ENCODE measurements at regions not wholly inside any gene's neighbourhood (a gene's known extent, or its start where the extent isn't known, plus 50 kb on each side); places are given as distances from the start of the nearest gene placed in this dataset.

DNA sequence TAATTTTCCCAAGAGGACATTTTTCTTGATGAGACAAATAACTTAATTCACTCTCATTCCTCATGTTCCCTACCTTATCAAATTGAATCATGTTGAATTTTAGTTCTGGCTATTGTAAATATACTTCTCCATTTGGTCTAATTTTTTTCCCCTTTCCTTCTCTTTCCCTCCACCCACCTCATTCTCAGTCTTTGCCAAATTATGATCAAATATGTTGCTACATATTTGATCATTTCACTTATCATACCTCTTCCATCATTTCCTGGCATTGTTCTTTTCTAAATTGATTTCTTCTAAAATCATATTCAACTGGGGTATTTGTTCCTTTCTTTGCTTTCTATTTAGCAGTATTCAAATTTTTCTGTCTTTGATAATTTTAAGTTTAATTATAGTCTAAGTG is 52.3 kb downstream of the HDGFL1 start:
- no peaks in the 10 kb centered on the region for H3F3A ChIP-seq (ENCODE audit: insufficient read depth, low read depth)
- H3K4me3 ChIP-seq: no peak overlapping the region
- H3K9me2 ChIP-seq (ENCODE audit: insufficient read depth): no peaks in the 10 kb centered on the region
- H3K79me2 ChIP-seq (ENCODE audit: low read depth): no peaks in the 10 kb centered on the region
- POLR2A ChIA-PET (ENCODE audit: unreplicated experiment): no interaction called here
- H3K36me3 ChIP-seq (ENCODE audit: low read depth): no peaks in the 10 kb centered on the region
- DNase-seq: no peak
- CTCF ChIA-PET: no interaction called here
- no peak for TF ChIP-seq EZH2 (IDR thresholded peaks at IDR 0.05; ENCODE audit: low read depth)
- TF ChIP-seq, protein P1, sequence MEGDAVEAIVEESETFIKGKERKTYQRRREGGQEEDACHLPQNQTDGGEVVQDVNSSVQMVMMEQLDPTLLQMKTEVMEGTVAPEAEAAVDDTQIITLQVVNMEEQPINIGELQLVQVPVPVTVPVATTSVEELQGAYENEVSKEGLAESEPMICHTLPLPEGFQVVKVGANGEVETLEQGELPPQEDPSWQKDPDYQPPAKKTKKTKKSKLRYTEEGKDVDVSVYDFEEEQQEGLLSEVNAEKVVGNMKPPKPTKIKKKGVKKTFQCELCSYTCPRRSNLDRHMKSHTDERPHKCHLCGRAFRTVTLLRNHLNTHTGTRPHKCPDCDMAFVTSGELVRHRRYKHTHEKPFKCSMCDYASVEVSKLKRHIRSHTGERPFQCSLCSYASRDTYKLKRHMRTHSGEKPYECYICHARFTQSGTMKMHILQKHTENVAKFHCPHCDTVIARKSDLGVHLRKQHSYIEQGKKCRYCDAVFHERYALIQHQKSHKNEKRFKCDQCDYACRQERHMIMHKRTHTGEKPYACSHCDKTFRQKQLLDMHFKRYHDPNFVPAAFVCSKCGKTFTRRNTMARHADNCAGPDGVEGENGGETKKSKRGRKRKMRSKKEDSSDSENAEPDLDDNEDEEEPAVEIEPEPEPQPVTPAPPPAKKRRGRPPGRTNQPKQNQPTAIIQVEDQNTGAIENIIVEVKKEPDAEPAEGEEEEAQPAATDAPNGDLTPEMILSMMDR (conservative IDR thresholded peaks at IDR 0.05): no peak
- H3K4me2 ChIP-seq: no peak overlapping the region
- BruUV-seq (replicated peaks): no TSS peak
- H3K4me1 ChIP-seq (replicated peaks; ENCODE audit: insufficient read depth): no peaks in the 10 kb centered on the region
- no peaks in the 10 kb centered on the region for H4K20me1 ChIP-seq (ENCODE audit: insufficient read depth)
- H3K27me3 ChIP-seq (ENCODE audit: insufficient read depth, low read depth): no peaks in the 10 kb centered on the region
- H2AFZ ChIP-seq: no peak overlapping the region
- intact Hi-C loops (cut with micrococcal nuclease; ENCODE audit: unreplicated experiment): no loop called here
- H3K27ac ChIP-seq: no peak overlapping the region
- H3K9me3 ChIP-seq (ENCODE audit: insufficient read depth, low read depth): no peaks in the 10 kb centered on the region

DNA sequence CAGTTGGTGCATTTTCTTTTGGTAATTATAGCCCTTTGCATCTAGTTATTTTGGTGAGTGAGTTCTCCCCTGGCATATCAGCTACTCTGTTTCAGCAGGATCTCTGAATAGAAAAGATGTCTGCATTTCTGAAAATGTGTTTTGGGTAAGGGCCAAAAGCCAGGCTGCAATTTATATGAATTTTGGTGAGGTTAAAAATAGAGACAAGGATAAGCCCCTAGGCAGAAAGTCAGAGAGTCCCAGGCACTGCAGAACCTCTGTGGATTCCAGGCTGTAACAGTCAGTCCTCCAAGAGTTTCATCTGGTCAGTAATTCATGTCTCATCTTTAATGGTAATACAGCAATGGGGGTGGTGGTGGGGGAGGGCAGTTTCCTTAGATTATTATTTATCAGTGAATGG is 53.0 kb downstream of the HDGFL1 start:
- DNase-seq: no peak
- Histone ChIP-seq H3K9me3 (ENCODE audit: insufficient read depth, low read depth) (no peaks in the 10 kb centered on the region), H3K4me2 (no peak overlapping the region), H3K4me3 (no peak overlapping the region), H3K4me1 (replicated peaks; ENCODE audit: insufficient read depth) (no peaks in the 10 kb centered on the region), H3K36me3 (ENCODE audit: low read depth) (no peaks in the 10 kb centered on the region), H3F3A (ENCODE audit: insufficient read depth, low read depth) (no peaks in the 10 kb centered on the region), H2AFZ (no peak overlapping the region), H4K20me1 (ENCODE audit: insufficient read depth) (no peaks in the 10 kb centered on the region), H3K27me3 (ENCODE audit: insufficient read depth, low read depth) (no peaks in the 10 kb centered on the region), H3K27ac (no peak overlapping the region), H3K9me2 (ENCODE audit: insufficient read depth) (no peaks in the 10 kb centered on the region), H3K79me2 (ENCODE audit: low read depth) (no peaks in the 10 kb centered on the region)
- ChIA-PET CTCF (no interaction called here), POLR2A (ENCODE audit: unreplicated experiment) (no interaction called here)
- no peak for TF ChIP-seq EZH2 (IDR thresholded peaks at IDR 0.05; ENCODE audit: low read depth)
- TF ChIP-seq, protein P1 (conservative IDR thresholded peaks at IDR 0.05): no peak
- BruUV-seq (replicated peaks): no TSS peak
- intact Hi-C loops (cut with micrococcal nuclease; ENCODE audit: unreplicated experiment): no loop called here

DNA sequence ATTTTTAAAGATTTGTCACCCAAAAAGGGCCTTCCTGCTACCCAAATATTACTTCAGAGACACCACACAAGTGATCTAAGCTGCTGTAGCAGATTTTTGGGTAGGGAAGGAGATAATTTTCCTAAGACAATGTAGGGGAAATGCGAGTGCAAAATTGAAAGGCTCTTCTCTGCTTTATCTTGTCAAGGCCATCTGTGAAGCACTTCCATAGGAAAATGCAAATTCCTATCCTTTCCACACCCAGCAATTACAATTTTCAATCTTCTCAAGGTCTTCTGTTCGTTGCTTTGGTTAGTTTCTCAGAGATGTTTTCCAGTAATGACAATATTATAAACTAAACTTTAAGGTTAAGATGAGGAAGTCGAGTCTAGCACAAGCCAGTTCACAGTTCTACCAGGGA is 53.4 kb downstream of the HDGFL1 start:
- Histone ChIP-seq H4K20me1 (ENCODE audit: insufficient read depth) (no peaks in the 10 kb centered on the region), H3K9me3 (ENCODE audit: insufficient read depth, low read depth) (no peaks in the 10 kb centered on the region), H3K4me1 (replicated peaks; ENCODE audit: insufficient read depth) (no peaks in the 10 kb centered on the region), H2AFZ (no peak overlapping the region), H3F3A (ENCODE audit: insufficient read depth, low read depth) (no peaks in the 10 kb centered on the region), H3K27ac (no peak overlapping the region), H3K4me3 (no peak overlapping the region), H3K4me2 (no peak overlapping the region), H3K27me3 (ENCODE audit: insufficient read depth, low read depth) (no peaks in the 10 kb centered on the region), H3K36me3 (ENCODE audit: low read depth) (no peaks in the 10 kb centered on the region), H3K9me2 (ENCODE audit: insufficient read depth) (no peaks in the 10 kb centered on the region), H3K79me2 (ENCODE audit: low read depth) (no peaks in the 10 kb centered on the region)
- CTCF ChIA-PET: no interaction called here
- POLR2A ChIA-PET (ENCODE audit: unreplicated experiment): no interaction called here
- DNase-seq: no peak
- TF ChIP-seq, protein P1 (conservative IDR thresholded peaks at IDR 0.05): no peak
- TF ChIP-seq EZH2 (IDR thresholded peaks at IDR 0.05; ENCODE audit: low read depth): no peak
- no TSS peak for BruUV-seq (replicated peaks)
- intact Hi-C loops (cut with micrococcal nuclease; ENCODE audit: unreplicated experiment): no loop called here
